ENCODE measurements at regions not wholly inside any gene's neighbourhood (a gene's known extent, or its start where the extent isn't known, plus 50 kb on each side); places are given as distances from the start of the nearest gene placed in this dataset.

- no peak overlapping the region for H4K5ac ChIP-seq (ENCODE audit: low read depth, low read length)
- H4K91ac ChIP-seq (ENCODE audit: insufficient read depth, low read depth, low read length): no peak overlapping the region
- in situ Hi-C loops (cut with MboI; ENCODE audit: low sequenced_read_pairs) (no loop called here), dilution Hi-C loops (cut with HindIII; ENCODE audit: low sequenced_read_pairs, unreplicated experiment) (no loop called here), intact Hi-C loops (cut with micrococcal nuclease) (loop anchor here (5.0 kb wide), 1 partner anchor 295 kb away; no protein-coding TSS in a partner anchor)
- peak overlapping the region; percentile 83 for H2BK5ac ChIP-seq (ENCODE audit: low read depth, low read length, poor library complexity, severe bottlenecking)
- H2AK5ac ChIP-seq (ENCODE audit: low read depth, low read length): no peak overlapping the region
- H2BK20ac ChIP-seq (ENCODE audit: low read depth, low read length): no peak overlapping the region
- no peak overlapping the region for H2AK9ac ChIP-seq (replicated peaks; ENCODE audit: low read depth, low read length, poor library complexity)
- H2BK120ac ChIP-seq (ENCODE audit: low read depth, low read length): no peak overlapping the region
- H3K14ac ChIP-seq (replicated peaks; ENCODE audit: low read depth, low read length): no peak overlapping the region
- H2BK15ac ChIP-seq (ENCODE audit: low read depth, low read length): no peak overlapping the region
- no peak overlapping the region for H4K8ac ChIP-seq (ENCODE audit: low read depth in 2 of 2, low read length in 2 of 2)
- DNase-seq: no peak
- H3K9me3 ChIP-seq (ENCODE audit: control insufficient read depth, insufficient read depth, low read length): no peaks in the 10 kb centered on the region
- no peaks in the 10 kb centered on the region for H3K79me1 ChIP-seq (ENCODE audit: low read depth in 1 of 2, low read length in 2 of 2)
- no peak for ATAC-seq (ENCODE audit: low read depth)
- no CpG with 5 or more reads among the region's 7 CpGs for WGBS, 2 experiments (ENCODE audit: extremely low coverage in 2 of 2, insufficient read length in 1 of 2)
- H3K27me3 ChIP-seq (ENCODE audit: control insufficient read depth, insufficient read depth, low read length): no peaks in the 10 kb centered on the region
- H3K4ac ChIP-seq (ENCODE audit: low read depth, low read length): no peak overlapping the region
- no peak overlapping the region for H3K18ac ChIP-seq (ENCODE audit: low read depth, low read length)
- H3K36me3 ChIP-seq (ENCODE audit: control insufficient read depth, insufficient read depth, low read length): no peaks in the 10 kb centered on the region
- no peaks in the 10 kb centered on the region for H3K9me1 ChIP-seq (ENCODE audit: insufficient read depth, low read length)
- POLR2A ChIA-PET (ENCODE audit: unreplicated experiment): no interaction called here
- H4K20me1 ChIP-seq (ENCODE audit: insufficient read depth, low read length): no peaks in the 10 kb centered on the region
- H3K9ac ChIP-seq (ENCODE audit: low read depth, low read length): no peak overlapping the region
- H3K56ac ChIP-seq (ENCODE audit: extremely low read depth, insufficient read depth, low read length): no peak overlapping the region
- no TSS peak for BruUV-seq (replicated peaks)
- TF ChIP-seq MAZ (IDR thresholded peaks at IDR 0.05; ENCODE audit: borderline replicate concordance, low read depth, low read length) (no peak), CTCF (conservative IDR thresholded peaks at IDR 0.05; ENCODE audit: low read depth, low read length) (no peak), RAD21 (IDR thresholded peaks at IDR 0.05; ENCODE audit: low read length) (no peak), MXI1 (IDR thresholded peaks at IDR 0.05; ENCODE audit: borderline replicate concordance, low read depth, low read length) (no peak), POLR2A (IDR thresholded peaks at IDR 0.05; ENCODE audit: low read depth, low read length) (no peak), NFE2L2 (IDR thresholded peaks at IDR 0.05; ENCODE audit: low read depth, low read length) (no peak), RCOR1 (IDR thresholded peaks at IDR 0.05; ENCODE audit: insufficient replicate concordance, low read length) (no peak), FOS (IDR thresholded peaks at IDR 0.05; ENCODE audit: low read depth, low read length) (no peak), MAFK (IDR thresholded peaks at IDR 0.05; ENCODE audit: low read depth, low read length) (no peak), RFX5 (IDR thresholded peaks at IDR 0.05; ENCODE audit: low read depth, low read length) (no peak), CHD1 (IDR thresholded peaks at IDR 0.05; ENCODE audit: low read depth, low read length) (no peak), BHLHE40 (IDR thresholded peaks at IDR 0.05; ENCODE audit: low read depth, low read length) (no peak), CEBPB (IDR thresholded peaks at IDR 0.05; ENCODE audit: low read depth, low read length) (no peak), SMC3 (IDR thresholded peaks at IDR 0.05; ENCODE audit: low read depth, low read length) (no peak)
- TF ChIP-seq, protein P1, sequence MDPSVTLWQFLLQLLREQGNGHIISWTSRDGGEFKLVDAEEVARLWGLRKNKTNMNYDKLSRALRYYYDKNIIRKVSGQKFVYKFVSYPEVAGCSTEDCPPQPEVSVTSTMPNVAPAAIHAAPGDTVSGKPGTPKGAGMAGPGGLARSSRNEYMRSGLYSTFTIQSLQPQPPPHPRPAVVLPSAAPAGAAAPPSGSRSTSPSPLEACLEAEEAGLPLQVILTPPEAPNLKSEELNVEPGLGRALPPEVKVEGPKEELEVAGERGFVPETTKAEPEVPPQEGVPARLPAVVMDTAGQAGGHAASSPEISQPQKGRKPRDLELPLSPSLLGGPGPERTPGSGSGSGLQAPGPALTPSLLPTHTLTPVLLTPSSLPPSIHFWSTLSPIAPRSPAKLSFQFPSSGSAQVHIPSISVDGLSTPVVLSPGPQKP (IDR thresholded peaks at IDR 0.05; ENCODE audit: borderline replicate concordance, low read depth, low read length): no peak
- TF ChIP-seq, protein P2, sequence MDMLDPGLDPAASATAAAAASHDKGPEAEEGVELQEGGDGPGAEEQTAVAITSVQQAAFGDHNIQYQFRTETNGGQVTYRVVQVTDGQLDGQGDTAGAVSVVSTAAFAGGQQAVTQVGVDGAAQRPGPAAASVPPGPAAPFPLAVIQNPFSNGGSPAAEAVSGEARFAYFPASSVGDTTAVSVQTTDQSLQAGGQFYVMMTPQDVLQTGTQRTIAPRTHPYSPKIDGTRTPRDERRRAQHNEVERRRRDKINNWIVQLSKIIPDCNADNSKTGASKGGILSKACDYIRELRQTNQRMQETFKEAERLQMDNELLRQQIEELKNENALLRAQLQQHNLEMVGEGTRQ (IDR thresholded peaks at IDR 0.05; ENCODE audit: low read depth, low read length): no peak
- H3K4me1 ChIP-seq (ENCODE audit: control insufficient read depth, insufficient read depth, low read length): no peaks in the 10 kb centered on the region
- no peak overlapping the region for H3K23ac ChIP-seq (ENCODE audit: low read depth, low read length)
- no peak overlapping the region for H3K27ac ChIP-seq (ENCODE audit: insufficient read depth, low read length)
- no peak overlapping the region for H3K4me2 ChIP-seq (ENCODE audit: low read depth, low read length)
- H3K4me3 ChIP-seq (ENCODE audit: insufficient read depth, low read depth, low read length): no peak overlapping the region
- CTCF ChIA-PET: no interaction called here
- H2AFZ ChIP-seq (replicated peaks; ENCODE audit: low read length, poor library complexity): no peak overlapping the region
Observed at GRCh38 chr13:23022704-23023103, 158.1 kb upstream of the SGCG start.
